HUES6 (cell line): ENCODE measurements at regions not wholly inside any gene's neighbourhood (a gene's known extent, or its start where the extent isn't known, plus 50 kb on each side); places are given as distances from the start of the nearest gene placed in this dataset.

Experiments
- H3K27ac ChIP-seq: 2 replicates; pipeline ENCODE4 v1.7.0; 2013; ENCODE audit warnings: low read depth, mild to moderate bottlenecking, low read length, inconsistent platforms
- H3K27me3 ChIP-seq: 2 replicates; pipeline ENCODE4 v1.6.1; 2013; ENCODE audit warnings: low read length; ENCODE audit not compliant: control insufficient read depth, insufficient read depth
- H3K36me3 ChIP-seq: 2 replicates; pipeline ENCODE4 v1.6.1; 2013; ENCODE audit warnings: low read length; ENCODE audit not compliant: control insufficient read depth, insufficient read depth
- H3K4me1 ChIP-seq: 2 replicates; pipeline ENCODE4 v1.6.1; 2013; ENCODE audit warnings: low read length; ENCODE audit not compliant: control insufficient read depth, insufficient read depth
- H3K4me3 ChIP-seq: 2 replicates; pipeline ENCODE4 v1.5.1; 2013; ENCODE audit warnings: low read depth, low read length
- H3K9ac ChIP-seq: one replicate; pipeline ENCODE4 v1.6.1; 2013; ENCODE audit warnings: mild to moderate bottlenecking, low read length
- H3K9me3 ChIP-seq: 2 replicates; pipeline ENCODE4 v1.6.1; 2013; ENCODE audit warnings: low read depth, low read length; ENCODE audit not compliant: control insufficient read depth, insufficient read depth

GRCh38 chr2:238665919-238666318, 182.0 kb upstream of the TWIST2 start:
- Histone ChIP-seq H3K36me3 (no peaks in the 10 kb centered on the region), H3K9ac (no peak overlapping the region)

GRCh38 chr2:238666543-238666942, 181.3 kb upstream of the TWIST2 start:
- Histone ChIP-seq H3K27me3 (no peaks in the 10 kb centered on the region), H3K9me3 (no peaks in the 10 kb centered on the region; the same call in 1 of the 2 replicates), H3K36me3 (no peaks in the 10 kb centered on the region), H3K9ac (no peak overlapping the region), H3K27ac (no peak overlapping the region), H3K4me3 (no peak overlapping the region), H3K4me1 (no peaks in the 10 kb centered on the region)

More at GRCh38 chr2:238665919-238666318, 182.0 kb upstream of the TWIST2 start:
- Histone ChIP-seq H3K27ac (no peak overlapping the region), H3K4me1 (no peaks in the 10 kb centered on the region), H3K9me3 (no peaks in the 10 kb centered on the region; the same call in 1 of the 2 replicates), H3K4me3 (no peak overlapping the region), H3K27me3 (no peaks in the 10 kb centered on the region)

GRCh38 chr2:238667008-238667407, 180.9 kb upstream of the TWIST2 start:
- no peaks in the 10 kb centered on the region for H3K4me1 ChIP-seq
- no peak overlapping the region for H3K9ac ChIP-seq
- H3K27me3 ChIP-seq: no peaks in the 10 kb centered on the region
- no peaks in the 10 kb centered on the region for H3K36me3 ChIP-seq
- H3K9me3 ChIP-seq: no peaks in the 10 kb centered on the region; the same call in 1 of the 2 replicates
- no peak overlapping the region for H3K4me3 ChIP-seq
- H3K27ac ChIP-seq: no peak overlapping the region

GRCh38 chr2:238667639-238668038, 180.2 kb upstream of the TWIST2 start:
- H3K9me3 ChIP-seq: no peaks in the 10 kb centered on the region
- H3K36me3 ChIP-seq: no peaks in the 10 kb centered on the region
- no peak overlapping the region for H3K9ac ChIP-seq
- no peak overlapping the region for H3K4me3 ChIP-seq
- H3K27ac ChIP-seq: no peak overlapping the region
- H3K27me3 ChIP-seq: no peaks in the 10 kb centered on the region
- no peaks in the 10 kb centered on the region for H3K4me1 ChIP-seq

GRCh38 chr2:238668426-238668825, 179.5 kb upstream of the TWIST2 start:
- Histone ChIP-seq H3K4me3 (no peak overlapping the region), H3K27ac (no peak overlapping the region), H3K9ac (no peak overlapping the region), H3K9me3 (no peaks in the 10 kb centered on the region), H3K27me3 (no peaks in the 10 kb centered on the region), H3K36me3 (no peaks in the 10 kb centered on the region), H3K4me1 (no peaks in the 10 kb centered on the region)

GRCh38 chr2:238669046-238669445, 178.8 kb upstream of the TWIST2 start:
- Histone ChIP-seq H3K9ac (no peak overlapping the region), H3K4me3 (no peak overlapping the region), H3K27me3 (no peaks in the 10 kb centered on the region), H3K36me3 (no peaks in the 10 kb centered on the region), H3K27ac (no peak overlapping the region), H3K9me3 (no peaks in the 10 kb centered on the region), H3K4me1 (no peaks in the 10 kb centered on the region)

- no peak overlapping the region for H3K4me3 ChIP-seq
- no peaks in the 10 kb centered on the region for H3K36me3 ChIP-seq
- H3K27me3 ChIP-seq: no peaks in the 10 kb centered on the region
- no peak overlapping the region for H3K27ac ChIP-seq
- no peak overlapping the region for H3K9ac ChIP-seq
- H3K4me1 ChIP-seq: no peaks in the 10 kb centered on the region
- no peaks in the 10 kb centered on the region for H3K9me3 ChIP-seq
Observed at GRCh38 chr2:238669581-238670080, 178.3 kb upstream of the TWIST2 start.

GRCh38 chr2:238670111-238670585, 177.7 kb upstream of the TWIST2 start:
- H3K27me3 ChIP-seq: no peaks in the 10 kb centered on the region
- H3K4me3 ChIP-seq: no peak overlapping the region
- H3K9ac ChIP-seq: no peak overlapping the region
- no peak overlapping the region for H3K27ac ChIP-seq
- no peaks in the 10 kb centered on the region for H3K36me3 ChIP-seq
- no peaks in the 10 kb centered on the region for H3K9me3 ChIP-seq
- no peaks in the 10 kb centered on the region for H3K4me1 ChIP-seq

- H3K36me3 ChIP-seq: no peaks in the 10 kb centered on the region
- no peak overlapping the region for H3K27ac ChIP-seq
- H3K9ac ChIP-seq: no peak overlapping the region
- no peak overlapping the region for H3K4me3 ChIP-seq
- H3K4me1 ChIP-seq: no peaks in the 10 kb centered on the region
- H3K9me3 ChIP-seq: no peaks in the 10 kb centered on the region
- H3K27me3 ChIP-seq: no peaks in the 10 kb centered on the region
Observed at GRCh38 chr2:238682536-238682935, 165.3 kb upstream of the TWIST2 start.

- H3K27ac ChIP-seq: no peak overlapping the region
- no peaks in the 10 kb centered on the region for H3K27me3 ChIP-seq
- H3K9me3 ChIP-seq: no peaks in the 10 kb centered on the region
- no peak overlapping the region for H3K9ac ChIP-seq
- H3K4me3 ChIP-seq: no peak overlapping the region
- H3K36me3 ChIP-seq: no peaks in the 10 kb centered on the region
- H3K4me1 ChIP-seq: no peaks in the 10 kb centered on the region
Observed at GRCh38 chr2:238684362-238685326, 163.2 kb upstream of the TWIST2 start.

- no peaks in the 10 kb centered on the region for H3K9me3 ChIP-seq
- H3K36me3 ChIP-seq: no peaks in the 10 kb centered on the region
- no peaks in the 10 kb centered on the region for H3K27me3 ChIP-seq
- H3K4me3 ChIP-seq: no peak overlapping the region
- no peaks in the 10 kb centered on the region for H3K4me1 ChIP-seq
- H3K27ac ChIP-seq: no peak overlapping the region
- no peak overlapping the region for H3K9ac ChIP-seq
Observed at GRCh38 chr2:238685327-238685709, 162.6 kb upstream of the TWIST2 start.
